GM21717 (cell line): ENCODE measurements at regions not wholly inside any gene's neighbourhood (a gene's known extent, or its start where the extent isn't known, plus 50 kb on each side); places are given as distances from the start of the nearest gene placed in this dataset.
"Not testable (repeated sequence)": the region's sequence is repeated elsewhere in the genome, so short reads cannot be mapped to it uniquely, and the experiment has no call there.

ENCODE experiments used
- ATAC-seq: cut with Tn5 transposase; IDR thresholded peaks from one replicate; pipeline ENCODE4 v1.9.1; 2021; ENCODE audit warnings: mild to moderate bottlenecking, moderate library complexity; ENCODE audit not compliant: unreplicated experiment

GRCh38 chr1:233473549-233474204 lies 140.2 kb upstream of the KCNK1 start:
- ATAC-seq = no peak

DNA sequence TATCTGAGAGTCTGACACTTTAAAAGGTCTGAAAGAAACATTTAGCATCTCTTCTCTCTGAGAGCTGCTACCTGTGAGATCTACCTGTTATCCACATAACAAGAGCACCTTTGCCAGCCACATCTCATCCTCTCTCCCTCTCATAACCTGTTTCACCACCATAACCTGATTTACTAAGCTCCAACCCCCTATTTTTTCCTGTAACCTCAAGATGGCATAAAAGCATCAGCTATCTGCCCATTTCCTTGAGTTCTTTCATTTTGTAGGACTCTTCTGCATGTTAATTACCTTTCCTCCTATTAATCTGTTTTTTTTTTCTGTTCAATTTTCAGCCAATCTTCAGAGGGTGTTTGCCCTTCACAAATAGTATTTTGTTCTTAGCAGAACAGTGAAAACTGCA lies 136.5 kb upstream of the KCNK1 start:
- no peak for ATAC-seq

DNA sequence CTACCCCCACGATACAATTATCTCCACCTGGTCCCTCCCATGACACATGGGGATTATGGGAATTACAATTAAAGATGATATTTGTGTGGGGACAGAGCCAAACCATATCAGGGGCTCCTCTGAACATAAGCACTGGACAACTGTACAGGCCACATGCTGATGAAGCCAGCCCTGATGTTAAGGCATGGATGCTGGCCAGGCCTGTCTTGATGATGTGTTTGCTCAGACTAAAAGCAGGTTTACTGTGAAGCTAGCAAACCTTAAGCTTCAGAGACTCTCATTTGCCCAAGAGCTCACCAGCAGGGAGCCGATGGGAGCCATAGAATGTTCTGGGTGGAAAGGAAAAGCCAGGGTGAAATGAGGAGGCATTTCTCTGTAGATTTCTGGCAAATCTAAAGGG lies 135.3 kb upstream of the KCNK1 start:
- ATAC-seq = no peak

DNA sequence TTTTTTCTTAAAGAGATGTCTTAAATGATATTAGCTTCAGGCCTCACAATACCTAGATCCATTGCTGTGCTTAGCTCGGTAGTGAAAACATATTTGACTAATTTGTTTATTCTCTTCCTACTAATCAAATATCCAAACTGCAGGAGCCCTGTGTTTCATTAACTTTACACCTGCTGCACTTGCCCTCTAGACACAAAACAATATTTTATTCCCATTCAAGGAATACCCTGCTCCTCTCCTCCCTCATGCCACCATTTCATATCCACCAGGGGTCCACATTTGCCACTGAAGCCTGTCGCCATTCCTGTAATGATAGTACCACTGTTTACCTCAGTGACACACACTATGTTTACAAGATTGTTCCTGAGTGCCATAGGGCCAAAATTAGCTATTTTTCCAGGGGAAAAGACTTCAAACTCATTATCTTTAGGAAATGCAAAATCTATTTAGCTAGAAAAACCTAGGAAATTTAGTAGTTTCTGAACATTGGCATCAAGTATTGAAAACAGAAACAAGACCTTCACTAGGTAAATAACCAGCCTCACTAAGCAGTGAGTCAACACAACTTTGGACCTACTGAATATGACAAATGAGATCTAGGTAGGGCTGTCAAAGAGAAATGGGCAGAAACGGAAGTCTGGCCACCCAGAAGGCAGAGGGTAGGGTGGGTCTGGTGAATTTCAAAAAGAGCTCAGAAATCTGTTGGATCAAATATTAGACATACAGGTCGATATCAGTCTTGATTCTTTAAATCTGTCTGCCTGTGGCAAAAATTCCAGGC lies 134.6 kb upstream of the KCNK1 start:
- ATAC-seq = no peak

GRCh38 chr1:233480198-233480597 lies 133.7 kb upstream of the KCNK1 start:
- no peak for ATAC-seq

DNA sequence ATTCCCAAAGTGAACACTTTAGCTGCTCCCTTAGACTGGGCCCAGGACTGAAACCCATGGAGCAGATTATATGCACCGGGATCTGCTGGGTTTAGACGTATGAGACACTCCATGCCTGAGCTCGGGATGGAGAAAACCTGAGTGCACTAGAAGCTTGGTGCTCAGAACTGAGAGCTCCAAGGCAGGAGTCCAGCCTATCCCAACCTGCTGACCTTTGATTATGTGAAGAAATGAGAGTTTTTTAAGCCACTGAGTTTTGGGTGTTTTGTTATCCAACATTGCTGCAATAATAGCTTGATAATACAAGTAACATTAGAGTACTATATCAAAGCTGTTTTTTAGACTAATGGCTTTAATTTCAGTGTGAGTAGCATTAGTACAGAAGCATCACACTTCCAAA lies 131.5 kb upstream of the KCNK1 start:
- no peak for ATAC-seq

DNA sequence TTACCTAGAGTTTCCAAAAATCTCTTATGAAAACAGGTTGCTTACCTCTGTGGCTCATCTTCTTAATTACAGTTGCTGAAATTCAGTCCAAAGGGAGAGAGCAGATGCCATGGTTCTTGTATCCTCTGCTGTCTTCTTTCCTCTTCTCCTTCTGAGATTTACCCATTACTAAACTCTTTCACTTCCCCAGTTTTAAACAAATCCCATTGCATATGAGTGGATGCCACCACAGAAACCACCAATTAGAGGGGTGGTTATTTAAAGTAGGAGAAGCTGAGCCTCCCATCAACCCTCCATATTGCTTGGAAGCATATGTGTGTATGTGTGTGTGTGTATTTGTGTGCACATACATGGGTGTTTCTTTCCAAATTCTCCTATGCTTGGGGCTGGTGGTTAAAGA lies 128.5 kb upstream of the KCNK1 start:
- no peak for ATAC-seq

GRCh38 chr1:233485809-233486398 lies 128.0 kb upstream of the KCNK1 start:
- no peak for ATAC-seq

DNA sequence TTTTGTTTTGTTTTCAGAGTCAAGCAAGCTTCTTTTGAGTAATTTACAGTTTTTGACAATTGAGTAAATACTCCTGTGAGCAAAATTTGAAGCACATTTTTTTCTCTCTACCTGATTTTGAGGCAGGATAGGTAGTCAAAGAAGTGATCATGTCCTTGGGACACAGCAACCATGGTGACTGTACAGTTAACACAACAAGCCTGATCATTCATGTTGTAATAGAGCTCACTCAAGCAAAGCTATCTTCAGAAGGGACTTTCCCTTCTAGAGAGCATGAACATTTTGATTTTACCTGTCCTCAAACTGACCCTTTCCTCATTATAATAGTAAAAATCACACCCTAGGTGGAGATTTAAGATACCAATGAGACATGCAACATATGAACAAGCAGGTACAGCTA lies 126.5 kb upstream of the KCNK1 start:
- no peak for ATAC-seq

DNA sequence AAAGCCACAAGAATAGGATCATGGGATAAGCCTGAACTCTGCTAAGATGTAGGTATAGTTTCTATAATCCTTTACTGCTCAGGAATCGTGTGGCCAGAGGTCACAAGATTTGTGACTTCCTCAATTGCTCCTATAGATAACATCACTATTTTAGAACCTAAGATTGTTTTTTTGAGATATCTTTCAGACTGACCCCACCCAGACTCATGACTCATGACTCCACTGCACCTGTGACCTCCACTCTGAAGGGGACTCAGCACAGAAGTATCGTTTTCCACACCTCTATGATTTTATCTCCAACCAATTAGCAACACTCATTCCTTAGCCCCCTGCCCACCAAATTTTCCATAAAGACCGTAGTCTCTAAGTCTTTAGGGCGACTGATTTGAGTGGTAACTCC lies 124.5 kb upstream of the KCNK1 start:
- no peak for ATAC-seq

GRCh38 chr1:233490488-233490887 lies 123.4 kb upstream of the KCNK1 start:
- ATAC-seq = no peak

DNA sequence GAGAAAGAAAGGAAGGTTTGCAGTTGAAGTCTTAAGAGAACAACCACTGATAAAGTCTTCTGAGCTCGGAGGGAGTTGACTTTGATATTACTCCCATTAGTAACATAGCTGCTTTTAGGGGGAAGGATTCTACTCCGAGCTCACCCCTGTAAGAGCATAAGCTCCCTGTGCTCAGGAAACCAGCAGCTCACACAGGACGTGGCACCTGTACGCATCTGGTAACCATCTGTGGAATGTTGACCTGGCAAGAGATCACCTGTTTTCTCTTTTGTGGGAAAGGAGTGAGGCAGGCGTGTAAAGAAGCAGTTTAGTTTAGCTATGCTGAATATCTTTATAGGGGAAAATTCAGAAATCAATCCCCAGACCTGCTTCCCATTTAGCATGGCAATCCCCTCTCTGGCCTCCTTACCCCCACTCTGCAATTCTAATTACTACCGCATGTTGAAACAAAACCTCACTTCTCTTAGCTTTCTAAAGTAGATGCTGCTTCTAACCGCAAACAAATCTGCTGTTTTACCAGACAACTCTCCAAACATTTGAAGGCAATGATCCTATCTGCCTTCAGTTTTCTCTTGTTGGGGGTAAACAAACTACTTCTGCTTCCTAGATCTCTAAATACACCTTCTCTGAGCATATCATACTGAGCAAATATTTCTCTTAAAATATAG lies 121.8 kb upstream of the KCNK1 start:
- no peak for ATAC-seq

- ATAC-seq = no peak
These were observed 116.9 kb upstream of the KCNK1 start for GRCh38 chr1:233496993-233497392.

DNA sequence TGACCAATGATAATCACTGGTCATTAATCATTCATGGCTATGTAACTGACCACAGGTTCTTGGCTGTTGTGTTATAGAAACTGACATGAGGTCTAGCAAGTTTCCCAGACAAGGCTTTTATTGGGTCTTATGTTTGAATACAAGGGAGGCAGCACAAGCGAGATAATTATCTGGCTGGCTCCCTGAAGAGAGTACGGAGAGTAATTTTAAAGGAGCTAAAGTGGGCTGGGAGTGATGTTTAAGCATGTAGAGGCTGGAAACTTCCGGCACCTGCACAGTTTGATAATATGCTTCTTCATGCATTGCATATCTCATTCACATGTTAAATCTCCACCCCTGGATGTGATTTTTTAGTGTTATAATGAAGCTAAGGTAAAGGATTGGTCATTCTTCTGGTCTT lies 116.2 kb upstream of the KCNK1 start:
- no peak for ATAC-seq

DNA sequence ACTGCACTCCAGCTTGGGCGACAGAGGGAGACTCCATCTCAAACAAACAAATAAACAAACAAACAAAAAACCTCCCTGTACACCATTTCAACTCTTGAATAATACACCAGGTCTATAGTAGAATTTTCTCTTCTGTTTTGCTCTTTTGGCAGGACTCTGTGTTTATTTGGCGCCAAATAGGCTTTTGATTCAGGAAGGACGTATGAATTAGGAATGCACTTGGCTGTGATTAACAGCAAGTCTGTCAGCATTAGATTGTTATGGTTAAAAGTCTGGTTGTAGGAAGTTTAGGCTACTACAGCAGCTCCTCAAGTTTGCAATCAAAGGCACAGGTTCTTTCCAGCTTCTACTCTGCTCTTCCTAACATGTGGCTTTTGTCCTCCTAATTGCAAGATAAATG lies 113.8 kb upstream of the KCNK1 start:
- no peak for ATAC-seq

DNA sequence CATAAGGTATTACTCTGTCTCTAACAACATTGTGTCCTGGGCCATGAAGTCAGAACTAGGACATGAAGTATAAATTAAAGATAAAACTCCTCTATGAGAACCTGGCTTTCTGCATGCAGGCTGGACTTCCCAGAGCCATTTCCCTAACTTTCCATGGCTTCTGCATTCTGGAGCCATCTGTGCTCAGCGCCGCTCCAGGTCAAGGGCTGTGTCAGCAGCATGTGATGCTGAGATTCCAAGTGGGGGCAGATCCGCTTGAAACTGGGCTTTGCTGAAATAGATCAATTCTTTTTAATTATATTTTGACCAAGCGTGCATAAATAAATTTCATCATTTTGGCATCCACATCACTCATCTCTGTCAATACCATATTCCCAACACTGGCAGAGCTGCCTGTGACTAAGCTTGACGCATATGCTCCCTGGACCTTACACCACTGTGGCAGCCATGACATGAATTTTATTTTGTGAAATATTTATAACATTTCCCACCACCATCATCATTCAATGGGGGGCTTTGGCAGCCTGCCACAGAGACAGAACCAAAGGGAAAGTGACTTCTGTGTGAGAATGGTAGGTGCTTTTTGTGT lies 110.4 kb upstream of the KCNK1 start:
- no peak for ATAC-seq

DNA sequence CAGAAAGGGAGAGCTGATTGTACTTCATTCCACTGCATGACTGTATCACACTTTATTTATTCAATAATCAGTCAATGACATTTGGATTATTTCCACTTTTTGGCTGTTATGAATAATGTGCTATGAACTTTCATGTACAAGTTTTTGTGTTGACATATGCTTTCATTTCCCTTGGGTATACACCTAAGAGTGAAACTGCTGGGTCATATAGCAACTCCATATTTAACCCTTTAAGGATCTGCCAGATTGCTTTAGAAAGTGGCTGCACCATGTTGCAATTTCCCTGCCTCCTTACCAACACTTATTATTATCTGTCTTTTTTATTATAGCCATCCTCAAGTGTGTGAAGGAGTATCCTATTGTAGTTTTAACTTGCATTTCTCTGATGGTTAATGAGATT lies 108.8 kb upstream of the KCNK1 start:
- no peak for ATAC-seq

DNA sequence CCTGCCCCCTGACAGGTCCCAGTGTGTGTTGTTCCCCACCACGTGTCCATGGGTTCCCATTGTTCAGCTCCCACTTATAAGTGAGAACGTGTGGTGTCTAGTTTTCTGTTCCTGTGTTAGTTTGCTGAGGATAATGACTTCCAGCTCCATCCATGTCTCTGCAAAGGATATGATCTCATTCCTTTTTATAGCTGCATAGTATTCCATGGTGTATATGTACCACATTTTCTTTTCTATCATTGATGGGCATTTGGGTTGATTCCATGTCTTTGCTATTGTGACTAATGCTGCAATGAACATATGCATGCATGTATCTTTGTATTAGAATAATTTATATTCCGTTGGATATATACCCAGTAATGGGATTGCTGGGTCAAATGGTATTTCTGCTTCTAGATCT lies 108.0 kb upstream of the KCNK1 start:
- not testable (repeated sequence) for ATAC-seq

DNA sequence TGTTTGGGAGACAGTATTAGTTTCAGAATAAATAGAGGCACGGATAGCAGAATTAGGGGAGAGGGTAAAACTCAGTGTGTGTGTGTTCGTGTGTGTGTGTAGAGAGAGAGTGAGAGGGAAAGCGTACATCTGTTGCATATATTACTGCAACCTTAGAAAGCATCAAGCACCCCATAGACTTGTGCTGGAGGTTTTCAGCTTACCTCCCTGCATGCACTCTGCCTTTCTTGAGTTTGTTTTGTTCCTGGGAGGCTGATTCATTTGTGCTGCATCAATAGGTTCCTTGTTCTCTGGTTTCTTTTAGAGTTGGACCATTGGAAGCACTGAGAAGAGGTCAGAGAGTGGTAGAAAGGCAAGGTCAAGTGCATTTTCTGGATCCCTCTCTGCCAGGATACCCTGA lies 104.4 kb upstream of the KCNK1 start:
- ATAC-seq = no peak

DNA sequence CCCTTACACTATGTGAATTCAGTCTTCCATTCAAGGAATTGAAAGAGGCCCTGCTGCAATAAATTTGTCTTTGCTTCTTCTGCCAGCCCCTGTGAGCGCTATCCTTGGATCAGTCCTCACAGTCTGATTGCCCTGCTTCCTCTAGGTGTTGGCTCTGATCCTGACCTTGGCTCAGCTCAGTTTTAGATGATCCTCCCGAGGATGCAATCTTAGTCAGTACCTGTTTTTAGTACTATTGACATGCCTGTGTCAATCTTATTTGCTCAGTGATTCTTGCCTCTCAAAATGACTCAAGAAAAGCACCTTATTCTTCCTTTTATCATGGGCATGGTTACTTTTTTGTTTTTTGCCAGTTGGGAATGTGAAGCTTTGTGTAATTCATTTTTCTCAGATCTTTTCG lies 101.4 kb upstream of the KCNK1 start:
- no peak for ATAC-seq

GRCh38 chr1:233513431-233513830 lies 100.5 kb upstream of the KCNK1 start:
- no peak for ATAC-seq
